Gastrocnemius medialis (tissue), 4 donors: ENCODE measurements at regions not wholly inside any gene's neighbourhood (a gene's known extent, or its start where the extent isn't known, plus 50 kb on each side); places are given as distances from the start of the nearest gene placed in this dataset.
"Not testable (repeated sequence)": the region's sequence is repeated elsewhere in the genome, so short reads cannot be mapped to it uniquely, and the experiment has no call there.

Experiments
- ATAC-seq, 2 donors: fragments of 150-250 bp; one replicate each; pipeline ENCODE4 v1.9.1; 2016
- DNase-seq, 2 donors: peaks; one replicate each; pipeline ENCODE4 v3.0.0-alpha.2; 2019
- H3K27ac ChIP-seq, 4 donors: fragments of 200-600 bp; sonication (generic); 1 replicate in 1 of 4; 2 replicates in 3 of 4; pipeline ENCODE4 v1.5.1; 2016 to 2018; ENCODE audit warnings: mild to moderate bottlenecking in 2 of 4, moderate library complexity in 1 of 4
- H3K27me3 ChIP-seq, 3 donors: fragments of 200-600 bp; sonication (generic) in 2 of 3; 1 replicate in 1 of 3; 2 replicates in 2 of 3; pipeline versions ENCODE4 v1.5.1 to v1.6.0; 2016 to 2019; ENCODE audit warnings: mild to moderate bottlenecking in 1 of 3, moderate library complexity in 1 of 3
- H3K36me3 ChIP-seq, 2 donors: fragments of 200-600 bp; sonication (generic) in 1 of 2; one replicate each; pipeline ENCODE4 v1.5.1; 2017 to 2018
- H3K4me1 ChIP-seq, 2 donors: fragments of 200-600 bp; sonication (generic) in 1 of 2; one replicate each; pipeline ENCODE4 v1.5.1; 2016 to 2017; ENCODE audit warnings: mild to moderate bottlenecking in 2 of 2
- H3K4me3 ChIP-seq, 4 donors: fragments of 200-600 bp; sonication (generic) in 3 of 4; 1 replicate in 1 of 4; 2 replicates in 3 of 4; pipeline ENCODE4 v1.5.1; 2016 to 2019; ENCODE audit warnings: mild to moderate bottlenecking in 2 of 4
- H3K9me3 ChIP-seq, 3 donors: fragments of 200-600 bp; sonication (generic) in 2 of 3; 1 replicate in 1 of 3; 2 replicates in 2 of 3; pipeline ENCODE4 v1.5.1; 2016 to 2019
- CTCF ChIP-seq, 5 experiments: fragments of 450-650 bp in 3 of 5; fragments of 200-600 bp in 2 of 5; sonication (generic) in 2 of 5; IDR thresholded peaks in 4 of 5; conservative IDR thresholded peaks in 1 of 5; 1 replicate in 4 of 5; 2 replicates in 1 of 5; pipeline ENCODE4 v1.5.1; 2016 to 2019; ENCODE audit warnings: antibody characterized with exemption in 5 of 5, mild to moderate bottlenecking in 3 of 5, moderate library complexity in 3 of 5
- POLR2A ChIP-seq, 2 donors: fragments of 450-650 bp; IDR thresholded peaks; one replicate each; pipeline ENCODE4 v1.6.1; 2017; ENCODE audit warnings: antibody characterized with exemption in 2 of 2, mild to moderate bottlenecking in 2 of 2, moderate library complexity in 2 of 2
- in situ Hi-C, 4 donors: fragments of 200-750 bp; cut with MboI; loops; one replicate each; pipeline versions ENCODE4 v1.15.0 to v1.8.0; 2017; ENCODE audit warnings: low sequenced_read_pairs in 4 of 4
- intact Hi-C: fragments of 100-400 bp; cut with DNase I; formaldehyde crosslinking; loops from one replicate; pipeline ENCODE4 v1.15.1; 2023; ENCODE audit warnings: low total_unique reads

- intact Hi-C loops = no loop called here
- TF ChIP-seq CTCF (IDR thresholded peaks at IDR 0.05 in 4 of 5, conservative IDR thresholded peaks at IDR 0.05 in 1 of 5) (no peak), POLR2A (IDR thresholded peaks at IDR 0.05) (no peak)
- Histone ChIP-seq H3K4me1 (no peaks in the 10 kb centered on the region), H3K27me3 (no peaks in the 10 kb centered on the region), H3K27ac (no peak overlapping the region), H3K9me3 (no peaks in the 10 kb centered on the region), H3K36me3 (no peaks in the 10 kb centered on the region), H3K4me3 (no peak overlapping the region)
- no peak for ATAC-seq
- no peak for DNase-seq
- in situ Hi-C loops = no loop called here
Observed at GRCh38 chr13:59280297-59280696, 883.4 kb downstream of the DIAPH3 start.

- in situ Hi-C loops = no loop called here
Observed at GRCh38 chr13:59281453-59281852, 882.3 kb downstream of the DIAPH3 start.

GRCh38 chr13:59292240-59292639 is 871.5 kb downstream of the DIAPH3 start:
- ATAC-seq, H3K4me3 ChIP-seq, in situ Hi-C loops, H3K4me1 ChIP-seq, H3K9me3 ChIP-seq, H3K27me3 ChIP-seq, DNase-seq, intact Hi-C loops, H3K36me3 ChIP-seq, H3K27ac ChIP-seq: not testable (repeated sequence)

More at GRCh38 chr13:59281453-59281852, 882.3 kb downstream of the DIAPH3 start:
- Histone ChIP-seq H3K27me3 (no peaks in the 10 kb centered on the region), H3K4me1 (no peaks in the 10 kb centered on the region), H3K4me3 (no peak overlapping the region), H3K9me3 (no peaks in the 10 kb centered on the region), H3K27ac (no peak overlapping the region), H3K36me3 (no peaks in the 10 kb centered on the region)
- intact Hi-C loops = no loop called here
- ATAC-seq (no peak), DNase-seq (no peak)
- no peak for TF ChIP-seq POLR2A (IDR thresholded peaks at IDR 0.05)

- Histone ChIP-seq H3K4me1 (no peaks in the 10 kb centered on the region), H3K9me3 (no peaks in the 10 kb centered on the region), H3K4me3 (no peak overlapping the region), H3K27me3 (no peaks in the 10 kb centered on the region), H3K27ac (no peak overlapping the region), H3K36me3 (no peaks in the 10 kb centered on the region)
- intact Hi-C loops (no loop called here), in situ Hi-C loops (no loop called here)
- TF ChIP-seq CTCF (IDR thresholded peaks at IDR 0.05 in 4 of 5, conservative IDR thresholded peaks at IDR 0.05 in 1 of 5) = no peak
- TF ChIP-seq POLR2A (IDR thresholded peaks at IDR 0.05) = no peak
- ATAC-seq (no peak), DNase-seq (no peak)
Observed at GRCh38 chr13:59299584-59299983, 864.1 kb downstream of the DIAPH3 start.

- in situ Hi-C loops = loop anchor here in 1 of 4 donors (25.0 kb wide), 1 partner anchor 1663 kb away; the partner anchor contains the start of gene PCDH17
- H3K27me3 ChIP-seq = no peaks in the 10 kb centered on the region
- no peaks in the 10 kb centered on the region for H3K36me3 ChIP-seq
- no peak overlapping the region for H3K4me3 ChIP-seq
- no peaks in the 10 kb centered on the region for H3K9me3 ChIP-seq
- ATAC-seq (no peak), DNase-seq (no peak)
- intact Hi-C loops = no loop called here
- H3K4me1 ChIP-seq = no peaks in the 10 kb centered on the region
- TF ChIP-seq POLR2A (IDR thresholded peaks at IDR 0.05) (no peak), CTCF (IDR thresholded peaks at IDR 0.05 in 4 of 5, conservative IDR thresholded peaks at IDR 0.05 in 1 of 5) (no peak)
- H3K27ac ChIP-seq = no peak overlapping the region
Observed at GRCh38 chr13:59300355-59301173, 863.2 kb downstream of the DIAPH3 start.
